GM08714 (cell line): ENCODE measurements at regions not wholly inside any gene's neighbourhood (a gene's known extent, or its start where the extent isn't known, plus 50 kb on each side); places are given as distances from the start of the nearest gene placed in this dataset.

Experiments
- H3K4me3 ChIP-seq: fragments of 200-500 bp; sonication (Bioruptor generic); 2 replicates; pipeline ENCODE4 v1.5.1; 2014; ENCODE audit warnings: mild to moderate bottlenecking, low read length, inconsistent platforms
- ZNF274 ChIP-seq: IDR thresholded peaks from 2 replicates; pipeline ENCODE4 v1.6.1; 2012; ENCODE audit warnings: mild to moderate bottlenecking, low read depth, low read length

- no peak for TF ChIP-seq ZNF274
These were observed 2073.2 kb upstream of the TENM3 start for GRCh38 chr4:180169966-180170365.

GRCh38 chr4:180179146-180179545, 2064.1 kb upstream of the TENM3 start:
- H3K4me3 ChIP-seq: no peak overlapping the region
- no peak for TF ChIP-seq ZNF274

More at GRCh38 chr4:180169966-180170365, 2073.2 kb upstream of the TENM3 start:
- no peak overlapping the region for H3K4me3 ChIP-seq

- no peak for TF ChIP-seq ZNF274
- H3K4me3 ChIP-seq: no peak overlapping the region
These were observed 2053.5 kb upstream of the TENM3 start for GRCh38 chr4:180189666-180190065.

- TF ChIP-seq ZNF274: no peak
- no peak overlapping the region for H3K4me3 ChIP-seq
These were observed 2052.8 kb upstream of the TENM3 start for GRCh38 chr4:180190382-180190781.

DNA sequence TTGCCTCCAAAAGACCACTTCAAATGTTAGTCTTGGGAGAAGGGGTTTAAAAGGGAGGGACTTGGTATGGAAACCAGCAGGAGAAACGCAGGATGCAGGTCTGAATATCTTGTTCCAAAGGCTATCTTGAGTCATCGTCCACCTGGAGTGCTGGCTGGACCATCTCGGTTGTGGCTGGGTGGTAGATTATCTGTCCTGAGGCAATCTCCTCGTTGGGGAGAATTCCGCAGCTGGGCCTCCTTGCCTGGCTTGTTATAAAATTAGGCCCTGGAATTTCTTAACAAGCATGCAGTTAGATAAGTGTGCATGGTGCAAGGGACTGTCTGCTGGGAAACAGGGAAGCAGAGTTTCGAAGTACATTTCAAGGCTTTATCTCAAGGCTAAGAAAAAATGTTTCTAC, 2045.7 kb upstream of the TENM3 start:
- TF ChIP-seq ZNF274: no peak

GRCh38 chr4:180203349-180203748, 2039.9 kb upstream of the TENM3 start:
- no peak overlapping the region for H3K4me3 ChIP-seq
- TF ChIP-seq ZNF274: no peak

More for the DNA sequence above, 2045.7 kb upstream of the TENM3 start:
- no peak overlapping the region for H3K4me3 ChIP-seq

- TF ChIP-seq ZNF274: no peak
- H3K4me3 ChIP-seq: no peak overlapping the region
These were observed 2037.9 kb upstream of the TENM3 start for GRCh38 chr4:180205276-180205675.

DNA sequence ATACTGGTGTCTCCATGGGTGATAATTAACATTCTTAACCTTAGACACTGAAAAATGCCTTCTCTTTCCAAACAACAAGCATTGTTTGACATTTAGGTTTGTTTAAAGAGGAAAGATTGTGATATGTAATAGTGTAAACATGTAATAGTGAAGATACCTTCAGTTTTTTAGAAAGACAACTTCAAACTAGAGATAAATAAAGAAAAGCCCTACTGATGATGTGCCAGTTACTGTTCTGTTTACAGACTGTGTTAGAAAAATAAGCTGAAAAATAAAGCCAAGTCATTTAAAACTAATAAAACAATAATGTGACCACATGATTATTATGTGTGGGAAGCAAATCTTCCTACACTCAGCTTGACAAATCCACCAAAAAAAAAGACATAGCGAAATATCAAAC, 2035.3 kb upstream of the TENM3 start:
- no peak overlapping the region for H3K4me3 ChIP-seq
- no peak for TF ChIP-seq ZNF274

- no peak for TF ChIP-seq ZNF274
- H3K4me3 ChIP-seq: no peak overlapping the region
These were observed 2026.1 kb upstream of the TENM3 start for GRCh38 chr4:180217070-180217469.

DNA sequence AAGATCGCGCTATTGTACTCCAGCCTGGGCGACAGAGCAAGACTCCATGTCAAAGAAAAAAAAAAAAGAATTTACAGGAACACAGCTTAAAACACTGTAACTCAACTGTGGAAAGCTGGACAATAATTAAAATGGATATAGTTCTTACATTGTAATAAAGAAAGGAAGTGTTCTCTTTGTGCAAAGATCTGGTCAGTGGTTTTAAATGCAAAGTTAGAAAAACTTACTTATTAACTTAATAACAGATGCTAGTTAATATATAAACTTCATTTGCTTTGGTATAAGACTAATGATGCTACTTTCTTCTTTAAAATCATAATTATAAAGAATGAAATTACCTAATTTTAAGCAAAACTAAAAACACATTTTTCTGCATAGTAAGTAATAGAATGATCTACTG, 2024.1 kb upstream of the TENM3 start:
- no peak for TF ChIP-seq ZNF274
- no peak overlapping the region for H3K4me3 ChIP-seq

GRCh38 chr4:180225977-180226376, 2017.2 kb upstream of the TENM3 start:
- TF ChIP-seq ZNF274: no peak
- no peak overlapping the region for H3K4me3 ChIP-seq

DNA sequence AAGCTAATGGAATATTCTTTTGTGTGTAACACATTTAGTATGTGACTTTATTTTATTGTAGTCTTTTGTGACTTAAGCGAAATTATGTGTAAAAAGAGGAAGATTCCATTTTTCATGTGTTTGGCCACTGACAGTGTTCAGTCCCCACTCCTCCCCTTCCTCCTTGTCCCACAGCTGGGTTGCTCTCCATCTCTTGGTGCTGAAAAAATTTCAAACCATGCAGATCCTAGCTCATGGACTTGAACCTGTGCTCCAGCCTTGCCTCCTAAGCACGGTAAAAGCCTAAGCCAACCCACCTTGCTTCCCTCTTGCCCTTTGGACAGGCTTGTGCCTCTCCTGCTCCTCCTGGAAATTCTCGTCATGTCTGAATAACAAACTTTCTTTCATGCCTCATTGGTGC, 2008.5 kb upstream of the TENM3 start:
- H3K4me3 ChIP-seq: no peak overlapping the region
- TF ChIP-seq ZNF274: no peak

DNA sequence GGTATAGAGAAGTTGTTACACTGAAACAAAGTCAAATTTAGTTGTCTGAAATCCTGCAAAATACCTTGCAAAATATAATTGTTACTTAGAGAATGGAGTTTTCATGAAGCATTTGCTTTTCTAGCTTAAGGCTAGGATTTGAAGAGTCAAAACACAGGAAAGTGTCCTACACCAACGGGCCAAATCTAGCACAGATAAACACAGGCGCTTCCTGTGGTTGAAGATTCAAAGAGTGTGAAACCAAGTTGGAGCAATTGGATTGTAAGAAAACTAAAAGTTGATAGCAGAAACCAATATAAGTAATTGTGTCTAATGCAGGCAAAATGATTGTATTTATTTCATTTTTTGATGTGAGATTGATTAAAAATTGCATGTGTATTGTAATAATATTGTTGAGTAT, 2002.5 kb upstream of the TENM3 start:
- TF ChIP-seq ZNF274: no peak

GRCh38 chr4:180253419-180253818, 1989.8 kb upstream of the TENM3 start:
- no peak for TF ChIP-seq ZNF274
- H3K4me3 ChIP-seq: no peak overlapping the region

More for the DNA sequence above, 2002.5 kb upstream of the TENM3 start:
- no peak overlapping the region for H3K4me3 ChIP-seq

DNA sequence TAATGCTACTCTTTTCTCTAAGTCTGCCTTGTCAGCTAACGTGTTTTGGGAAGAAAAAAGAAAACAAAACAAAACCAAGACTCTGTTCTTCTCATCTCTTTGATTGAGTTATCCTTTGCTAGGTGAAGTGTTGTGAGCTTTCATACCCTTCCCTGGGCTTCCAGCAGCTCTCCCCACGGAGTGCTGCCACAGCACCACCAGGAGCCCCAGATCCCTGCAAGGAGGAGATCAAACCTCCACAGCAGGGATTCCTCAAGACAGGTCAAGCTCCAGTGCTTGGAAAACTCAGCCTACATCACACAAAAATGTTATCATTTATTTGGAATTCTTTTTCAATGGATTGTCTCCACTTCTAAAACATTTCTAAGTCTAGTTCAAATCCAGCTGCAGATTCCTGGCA, 1981.9 kb upstream of the TENM3 start:
- TF ChIP-seq ZNF274: no peak
- no peak overlapping the region for H3K4me3 ChIP-seq

DNA sequence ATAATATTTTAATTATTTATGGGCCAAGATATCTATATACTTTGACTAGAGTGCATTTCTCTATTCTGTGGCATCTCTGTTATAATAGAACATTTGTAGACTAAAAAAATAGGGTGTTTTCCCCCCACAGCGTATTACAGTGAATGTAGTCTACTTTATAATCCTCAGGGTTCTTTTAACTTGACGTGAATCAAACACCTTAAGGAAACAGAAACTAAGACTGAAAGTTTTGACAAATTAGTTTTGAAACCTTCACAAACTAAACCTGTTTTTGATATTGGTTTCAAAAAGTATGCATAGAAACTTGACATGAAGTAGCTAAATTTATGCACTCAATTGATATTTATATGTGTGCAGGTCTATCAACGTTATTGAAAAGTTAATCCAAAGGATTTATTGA, 1963.1 kb upstream of the TENM3 start:
- no peak for TF ChIP-seq ZNF274
- no peak overlapping the region for H3K4me3 ChIP-seq
